B cell (primary cell): ENCODE measurements at regions not wholly inside any gene's neighbourhood (a gene's known extent, or its start where the extent isn't known, plus 50 kb on each side); places are given as distances from the start of the nearest gene placed in this dataset.

Source experiments
- ATAC-seq: fragments of 200-7000 bp; cut with Tn5 transposase; one replicate; pipeline ENCODE4 v1.10.0; 2021; ENCODE audit warnings: low read depth, mild to moderate bottlenecking, moderate number of reproducible peaks, moderate library complexity
- CTCF ChIA-PET: fragments of 350-600 bp; sonication (Branson Sonifier 250); formaldehyde crosslinking; loops from one replicate; lab custom pipeline; 2021; ENCODE audit warnings: antibody characterized with exemption, inconsistent platforms; lab: Charles Lee
- POLR2A ChIA-PET: fragments of 350-600 bp; sonication (Branson Sonifier 250); formaldehyde crosslinking; loops from one replicate; lab custom pipeline; 2021; ENCODE audit warnings: antibody characterized with exemption; lab: Charles Lee
- DNase-seq: peaks from one replicate; pipeline ENCODE4 v3.0.0; 2013
- H2AFZ ChIP-seq: 2 replicates; pipeline ENCODE4 v1.6.1; 2012; ENCODE audit warnings: mild to moderate bottlenecking, low read depth, low read length; ENCODE audit not compliant: insufficient read depth, poor library complexity, severe bottlenecking
- H3K27ac ChIP-seq, 2 donors: 1 replicate in 1 of 2; 2 replicates in 1 of 2; pipeline ENCODE4 v1.5.1; 2012 to 2013; ENCODE audit warnings: low read length in 2 of 2, mild to moderate bottlenecking in 2 of 2, moderate library complexity in 1 of 2
- H3K27me3 ChIP-seq, 4 experiments: fragments of 200-600 bp in 1 of 4; sonication (generic) in 1 of 4; replicated peaks in 1 of 4; 1 replicate in 2 of 4; 2 replicates in 2 of 4; pipeline versions ENCODE4 v1.6.1 to v1.7.0; 2013 to 2016; ENCODE audit warnings: low read length in 3 of 4, mild to moderate bottlenecking in 2 of 4, mixed read lengths in 1 of 4, moderate library complexity in 1 of 4; ENCODE audit not compliant: insufficient read depth in 4 of 4, control insufficient read depth in 3 of 4; ENCODE audit errors: control extremely low read depth in 1 of 4
- H3K36me3 ChIP-seq, 2 experiments: replicated peaks in 1 of 2; 1 replicate in 1 of 2; 2 replicates in 1 of 2; pipeline versions ENCODE4 v1.6.1 to v1.7.1; 2013; ENCODE audit warnings: low read length in 1 of 2; ENCODE audit not compliant: insufficient read depth in 2 of 2, control insufficient read depth in 1 of 2; ENCODE audit errors: control extremely low read depth in 1 of 2, extremely low read depth in 1 of 2
- H3K4me1 ChIP-seq, 2 donors: fragments of 200-600 bp in 1 of 2; sonication (generic) in 1 of 2; 1 replicate in 1 of 2; 2 replicates in 1 of 2; pipeline versions ENCODE4 v1.5.1 to v1.6.1; 2013 to 2017; ENCODE audit warnings: low read length in 2 of 2; ENCODE audit not compliant: control insufficient read depth in 2 of 2, insufficient read depth in 2 of 2
- H3K4me2 ChIP-seq: replicated peaks from 2 replicates; pipeline ENCODE3; 2012; ENCODE audit warnings: mild to moderate bottlenecking, low read depth, low read length; ENCODE audit not compliant: poor library complexity, severe bottlenecking
- H3K4me3 ChIP-seq, 5 experiments: fragments of 200-600 bp in 1 of 5; sonication (generic) in 1 of 5; 1 replicate in 3 of 5; 2 replicates in 2 of 5; pipeline versions ENCODE4 v1.5.1 to v1.7.0; 2011 to 2016; ENCODE audit warnings: low read length in 4 of 5, mild to moderate bottlenecking in 4 of 5, low read depth in 2 of 5, control low read depth in 1 of 5, moderate library complexity in 1 of 5; ENCODE audit not compliant: insufficient read depth in 1 of 5; ENCODE audit errors: control extremely low read depth in 1 of 5, extremely low read depth in 1 of 5
- H3K79me2 ChIP-seq: fragments of 200-600 bp; sonication (generic); one replicate; pipeline ENCODE4 v1.6.0; 2016; ENCODE audit warnings: low read length; ENCODE audit not compliant: control insufficient read depth, insufficient read depth
- H3K9ac ChIP-seq: fragments of 200-600 bp; sonication (generic); 2 replicates; pipeline ENCODE4 v1.6.1; 2017; ENCODE audit warnings: mild to moderate bottlenecking, low read length, moderate library complexity
- H3K9me3 ChIP-seq, 3 donors: one replicate each; pipeline versions ENCODE4 v1.6.1 to v1.7.1; 2013; ENCODE audit warnings: low read length in 2 of 3; ENCODE audit not compliant: control insufficient read depth in 2 of 3, insufficient read depth in 1 of 3; ENCODE audit errors: control extremely low read depth in 1 of 3
- H4K20me1 ChIP-seq: 2 replicates; pipeline ENCODE4 v1.6.0; 2012; ENCODE audit warnings: mild to moderate bottlenecking, low read length; ENCODE audit not compliant: insufficient read depth, control insufficient read depth, poor library complexity, severe bottlenecking
- H3K27ac Mint-ChIP-seq: one replicate; pipeline ENCODE4 v1.8.0; 2021; ENCODE audit warnings: mixed read lengths
- H3K27me3 Mint-ChIP-seq: one replicate; pipeline ENCODE4 v1.8.0; 2021; ENCODE audit warnings: mixed read lengths
- H3K4me1 Mint-ChIP-seq: one replicate; pipeline ENCODE4 v1.8.0; 2021; ENCODE audit warnings: mixed read lengths
- H3K4me3 Mint-ChIP-seq: one replicate; pipeline ENCODE4 v1.8.0; 2021; ENCODE audit warnings: mixed read lengths
- H3K9me3 Mint-ChIP-seq: one replicate; pipeline ENCODE4 v1.8.0; 2022; ENCODE audit warnings: mixed read lengths; ENCODE audit not compliant: insufficient read depth
- CTCF ChIP-seq: fragments of 200-600 bp; IDR thresholded peaks from one replicate; pipeline ENCODE4 v1.8.0; 2022; ENCODE audit warnings: antibody characterized with exemption, mild to moderate bottlenecking
- EZH2 ChIP-seq: IDR thresholded peaks from 2 replicates; pipeline ENCODE4 v1.6.1; 2012; ENCODE audit warnings: borderline replicate concordance, low read depth, mild to moderate bottlenecking, moderate library complexity, low read length; ENCODE audit not compliant: insufficient read depth, poor library complexity, severe bottlenecking
- WGBS: methylation state at CpG from one replicate; pipeline ENCODE4 v1.1.5; 2013; ENCODE audit warnings: missing lambda C conversion rate; ENCODE audit not compliant: insufficient coverage; 5-methylcytosine and 5-hydroxymethylcytosine counted together
- intact Hi-C: fragments of 100-400 bp; cut with micrococcal nuclease; formaldehyde crosslinking; loops from one replicate; pipeline ENCODE4 v1.10.0; 2022

- no peak for ATAC-seq
- H4K20me1 ChIP-seq, result no peaks in the 10 kb centered on the region
- H3K4me3 ChIP-seq, result no peak overlapping the region
- H3K27ac Mint-ChIP-seq, result no peak overlapping the region
- no peaks in the 10 kb centered on the region for H3K79me2 ChIP-seq
- no peaks in the 10 kb centered on the region for H3K36me3 ChIP-seq
- H3K9me3 Mint-ChIP-seq, result peaks cover 3% of the 10 kb centered on the region
- no peaks in the 10 kb centered on the region for H3K27me3 ChIP-seq
- intact Hi-C loops, result no loop called here
- H3K4me1 ChIP-seq, result no peaks in the 10 kb centered on the region
- no peak overlapping the region for H3K9ac ChIP-seq
- no peaks in the 10 kb centered on the region for H3K9me3 ChIP-seq
- TF ChIP-seq EZH2 (no peak), CTCF (no peak)
- no peak for DNase-seq
- no peak overlapping the region for H2AFZ ChIP-seq
- WGBS, result no CpG with 5 or more reads among the region's 2 CpGs
- ChIA-PET CTCF (no interaction called here), POLR2A (no interaction called here)
- H3K27me3 Mint-ChIP-seq, result no peaks in the 10 kb centered on the region
- H3K4me2 ChIP-seq, result no peak overlapping the region
- H3K27ac ChIP-seq, result no peak overlapping the region
- H3K4me1 Mint-ChIP-seq, result no peaks in the 10 kb centered on the region
- H3K4me3 Mint-ChIP-seq, result no peak overlapping the region
Observed at GRCh38 chr6:68410021-68410420, 225.1 kb upstream of the ADGRB3 start.

DNA sequence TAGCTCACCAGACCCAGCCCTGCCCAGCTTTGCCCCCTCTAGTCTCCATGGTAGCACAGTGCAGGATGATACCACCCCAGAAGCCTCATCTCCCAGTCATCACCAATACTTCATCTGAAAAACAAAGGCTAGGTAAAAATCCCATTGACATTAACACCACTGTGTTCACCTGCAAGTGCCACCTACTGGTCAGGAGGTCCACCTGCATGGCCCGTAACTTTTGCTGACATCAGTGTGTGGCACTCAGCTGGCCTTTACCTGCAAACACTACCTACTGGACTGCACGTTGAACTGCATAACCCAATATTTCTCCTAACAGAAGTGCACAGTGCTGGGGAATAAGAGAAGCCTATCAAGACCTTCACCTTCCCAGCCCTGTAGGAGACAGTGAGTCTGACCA, 234.7 kb upstream of the ADGRB3 start:
- H3K4me1 ChIP-seq, result no peaks in the 10 kb centered on the region
- H3K36me3 ChIP-seq, result no peaks in the 10 kb centered on the region
- H4K20me1 ChIP-seq, result no peaks in the 10 kb centered on the region
- no peak overlapping the region for H3K4me3 ChIP-seq
- H3K27ac ChIP-seq, result no peak overlapping the region
- DNase-seq, result no peak
- H3K79me2 ChIP-seq, result no peaks in the 10 kb centered on the region
- Mint-ChIP-seq H3K27ac (no peak overlapping the region), H3K9me3 (peaks cover 6% of the 10 kb centered on the region), H3K27me3 (no peaks in the 10 kb centered on the region), H3K4me1 (no peaks in the 10 kb centered on the region), H3K4me3 (no peak overlapping the region)
- ChIA-PET CTCF (no interaction called here), POLR2A (no interaction called here)
- H3K4me2 ChIP-seq, result no peak overlapping the region
- no peak overlapping the region for H3K9ac ChIP-seq
- peaks cover 0 to 19% (median 0%) of the 10 kb centered on the region in 3 donors for H3K9me3 ChIP-seq
- no peak for ATAC-seq
- no peaks in the 10 kb centered on the region for H3K27me3 ChIP-seq
- intact Hi-C loops, result no loop called here
- 88% methylated on average over 2 of the region's 2 CpGs for WGBS
- TF ChIP-seq CTCF (no peak), EZH2 (no peak)
- H2AFZ ChIP-seq, result no peak overlapping the region
